GM23338 (cell line): ENCODE measurements at regions not wholly inside any gene's neighbourhood (a gene's known extent, or its start where the extent isn't known, plus 50 kb on each side); places are given as distances from the start of the nearest gene placed in this dataset.

Source experiments
- CREB1 ChIP-seq: fragments of 250-450 bp; sonication (Bioruptor Pico); IDR thresholded peaks from 2 replicates; pipeline ENCODE4 v1.5.0; 2020; ENCODE audit warnings: low read depth, mild to moderate bottlenecking, moderate library complexity
- EZH2 ChIP-seq: fragments of 200-600 bp; sonication (generic); IDR thresholded peaks from one replicate; pipeline ENCODE4 v1.8.0; 2017; ENCODE audit warnings: antibody characterized with exemption, mild to moderate bottlenecking, low read depth; ENCODE audit not compliant: unreplicated experiment
- EZH2phosphoT487 ChIP-seq: fragments of 200-600 bp; sonication (generic); IDR thresholded peaks from one replicate; pipeline ENCODE4 v1.8.1; 2018; ENCODE audit warnings: antibody characterized with exemption; ENCODE audit not compliant: unreplicated experiment
- JUNB ChIP-seq: IDR thresholded peaks from one replicate; pipeline ENCODE4 v1.6.1; 2016; ENCODE audit warnings: antibody characterized with exemption; ENCODE audit not compliant: unreplicated experiment
- POLR2AphosphoS5 ChIP-seq: IDR thresholded peaks from 2 replicates; pipeline ENCODE4 v1.6.1; 2016; ENCODE audit warnings: antibody characterized with exemption, low read depth
- ZNF114 ChIP-seq: fragments of 250-450 bp; sonication (Bioruptor Pico); IDR thresholded peaks from 2 replicates; pipeline ENCODE4 v1.5.0; 2020; ENCODE audit warnings: mild to moderate bottlenecking, moderate library complexity
- ZNF331 ChIP-seq: fragments of 250-450 bp; sonication (Bioruptor Pico); IDR thresholded peaks from 2 replicates; pipeline ENCODE4 v1.5.0; 2020; ENCODE audit warnings: low read depth, mild to moderate bottlenecking, moderate library complexity
- TF ChIP-seq, protein P1 (sequence below), 2 experiments: fragments of 200-600 bp in 1 of 2; sonication (generic) in 1 of 2; conservative IDR thresholded peaks; 2 replicates each; pipeline versions ENCODE4 v1.5.1 to v1.6.1; 2016 to 2017; ENCODE audit warnings: antibody characterized with exemption in 2 of 2, low read depth in 2 of 2, mild to moderate bottlenecking in 2 of 2, moderate library complexity in 1 of 2
- TF ChIP-seq, protein P2 (sequence below): IDR thresholded peaks from one replicate; pipeline ENCODE4 v1.6.1; 2018; ENCODE audit warnings: antibody characterized with exemption; ENCODE audit not compliant: unreplicated experiment
- TF ChIP-seq, protein P3 (sequence below): IDR thresholded peaks from 2 replicates; pipeline ENCODE4 v1.6.1; 2016; ENCODE audit warnings: antibody characterized with exemption

DNA sequence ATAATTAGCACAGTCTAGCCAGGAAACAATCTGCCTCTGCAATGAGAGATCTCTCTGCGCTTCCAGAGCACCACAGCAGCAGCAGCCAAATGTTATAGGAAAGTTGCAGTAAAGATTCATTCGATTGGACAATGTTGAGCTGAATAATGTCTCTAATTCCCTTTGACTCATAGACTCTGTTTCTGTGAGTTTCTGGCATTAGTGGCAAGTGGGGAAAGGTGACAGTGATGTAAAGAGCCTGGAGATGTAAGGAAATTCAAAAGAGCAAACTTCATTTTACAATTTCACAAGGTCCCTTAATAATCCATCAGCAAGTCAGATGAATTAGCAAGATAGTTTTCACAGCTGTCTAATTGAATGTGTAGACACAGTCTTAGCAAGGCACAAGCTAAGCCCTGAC is 184.4 kb downstream of the VEGFC start:
- TF ChIP-seq, protein P1, sequence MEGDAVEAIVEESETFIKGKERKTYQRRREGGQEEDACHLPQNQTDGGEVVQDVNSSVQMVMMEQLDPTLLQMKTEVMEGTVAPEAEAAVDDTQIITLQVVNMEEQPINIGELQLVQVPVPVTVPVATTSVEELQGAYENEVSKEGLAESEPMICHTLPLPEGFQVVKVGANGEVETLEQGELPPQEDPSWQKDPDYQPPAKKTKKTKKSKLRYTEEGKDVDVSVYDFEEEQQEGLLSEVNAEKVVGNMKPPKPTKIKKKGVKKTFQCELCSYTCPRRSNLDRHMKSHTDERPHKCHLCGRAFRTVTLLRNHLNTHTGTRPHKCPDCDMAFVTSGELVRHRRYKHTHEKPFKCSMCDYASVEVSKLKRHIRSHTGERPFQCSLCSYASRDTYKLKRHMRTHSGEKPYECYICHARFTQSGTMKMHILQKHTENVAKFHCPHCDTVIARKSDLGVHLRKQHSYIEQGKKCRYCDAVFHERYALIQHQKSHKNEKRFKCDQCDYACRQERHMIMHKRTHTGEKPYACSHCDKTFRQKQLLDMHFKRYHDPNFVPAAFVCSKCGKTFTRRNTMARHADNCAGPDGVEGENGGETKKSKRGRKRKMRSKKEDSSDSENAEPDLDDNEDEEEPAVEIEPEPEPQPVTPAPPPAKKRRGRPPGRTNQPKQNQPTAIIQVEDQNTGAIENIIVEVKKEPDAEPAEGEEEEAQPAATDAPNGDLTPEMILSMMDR (conservative IDR thresholded peaks at IDR 0.05; ENCODE audit: low read depth in 2 of 2): no peak
- TF ChIP-seq EZH2: no peak
- no peak for TF ChIP-seq EZH2phosphoT487
- TF ChIP-seq POLR2AphosphoS5: no peak
- TF ChIP-seq, protein P2, sequence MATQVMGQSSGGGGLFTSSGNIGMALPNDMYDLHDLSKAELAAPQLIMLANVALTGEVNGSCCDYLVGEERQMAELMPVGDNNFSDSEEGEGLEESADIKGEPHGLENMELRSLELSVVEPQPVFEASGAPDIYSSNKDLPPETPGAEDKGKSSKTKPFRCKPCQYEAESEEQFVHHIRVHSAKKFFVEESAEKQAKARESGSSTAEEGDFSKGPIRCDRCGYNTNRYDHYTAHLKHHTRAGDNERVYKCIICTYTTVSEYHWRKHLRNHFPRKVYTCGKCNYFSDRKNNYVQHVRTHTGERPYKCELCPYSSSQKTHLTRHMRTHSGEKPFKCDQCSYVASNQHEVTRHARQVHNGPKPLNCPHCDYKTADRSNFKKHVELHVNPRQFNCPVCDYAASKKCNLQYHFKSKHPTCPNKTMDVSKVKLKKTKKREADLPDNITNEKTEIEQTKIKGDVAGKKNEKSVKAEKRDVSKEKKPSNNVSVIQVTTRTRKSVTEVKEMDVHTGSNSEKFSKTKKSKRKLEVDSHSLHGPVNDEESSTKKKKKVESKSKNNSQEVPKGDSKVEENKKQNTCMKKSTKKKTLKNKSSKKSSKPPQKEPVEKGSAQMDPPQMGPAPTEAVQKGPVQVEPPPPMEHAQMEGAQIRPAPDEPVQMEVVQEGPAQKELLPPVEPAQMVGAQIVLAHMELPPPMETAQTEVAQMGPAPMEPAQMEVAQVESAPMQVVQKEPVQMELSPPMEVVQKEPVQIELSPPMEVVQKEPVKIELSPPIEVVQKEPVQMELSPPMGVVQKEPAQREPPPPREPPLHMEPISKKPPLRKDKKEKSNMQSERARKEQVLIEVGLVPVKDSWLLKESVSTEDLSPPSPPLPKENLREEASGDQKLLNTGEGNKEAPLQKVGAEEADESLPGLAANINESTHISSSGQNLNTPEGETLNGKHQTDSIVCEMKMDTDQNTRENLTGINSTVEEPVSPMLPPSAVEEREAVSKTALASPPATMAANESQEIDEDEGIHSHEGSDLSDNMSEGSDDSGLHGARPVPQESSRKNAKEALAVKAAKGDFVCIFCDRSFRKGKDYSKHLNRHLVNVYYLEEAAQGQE: no peak
- TF ChIP-seq, protein P3, sequence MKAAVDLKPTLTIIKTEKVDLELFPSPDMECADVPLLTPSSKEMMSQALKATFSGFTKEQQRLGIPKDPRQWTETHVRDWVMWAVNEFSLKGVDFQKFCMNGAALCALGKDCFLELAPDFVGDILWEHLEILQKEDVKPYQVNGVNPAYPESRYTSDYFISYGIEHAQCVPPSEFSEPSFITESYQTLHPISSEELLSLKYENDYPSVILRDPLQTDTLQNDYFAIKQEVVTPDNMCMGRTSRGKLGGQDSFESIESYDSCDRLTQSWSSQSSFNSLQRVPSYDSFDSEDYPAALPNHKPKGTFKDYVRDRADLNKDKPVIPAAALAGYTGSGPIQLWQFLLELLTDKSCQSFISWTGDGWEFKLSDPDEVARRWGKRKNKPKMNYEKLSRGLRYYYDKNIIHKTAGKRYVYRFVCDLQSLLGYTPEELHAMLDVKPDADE: no peak
- TF ChIP-seq CREB1 (CRISPR knock-in tag): no peak
- TF ChIP-seq ZNF114 (CRISPR knock-in tag): no peak
- no peak for TF ChIP-seq ZNF331 (CRISPR knock-in tag)
- TF ChIP-seq JUNB: no peak
